Spleen (tissue), 11 donors: ENCODE measurements at regions not wholly inside any gene's neighbourhood (a gene's known extent, or its start where the extent isn't known, plus 50 kb on each side); places are given as distances from the start of the nearest gene placed in this dataset.
"Not testable (repeated sequence)": the region's sequence is repeated elsewhere in the genome, so short reads cannot be mapped to it uniquely, and the experiment has no call there.

Experiments
- DNase-seq: peaks from one replicate; pipeline ENCODE4 v3.0.0-alpha.2; 2020
- H3K27ac ChIP-seq, 8 donors: fragments of 200-600 bp; sonication (generic) in 7 of 8; 1 replicate in 4 of 8; 2 replicates in 4 of 8; pipeline versions ENCODE4 v1.5.0 to v1.8.0; 2016 to 2021; ENCODE audit warnings: inconsistent platforms in 4 of 8, mild to moderate bottlenecking in 4 of 8, moderate library complexity in 1 of 8
- H3K27me3 ChIP-seq, 7 donors: fragments of 200-600 bp; sonication (generic) in 6 of 7; replicated peaks in 1 of 7; 1 replicate in 4 of 7; 2 replicates in 3 of 7; pipeline versions ENCODE4 v1.5.0 to v1.8.0; 2016 to 2021; ENCODE audit warnings: inconsistent platforms in 3 of 7, mild to moderate bottlenecking in 1 of 7
- H3K36me3 ChIP-seq, 6 donors: fragments of 200-600 bp; sonication (generic) in 5 of 6; 1 replicate in 4 of 6; 2 replicates in 2 of 6; pipeline versions ENCODE4 v1.5.0 to v1.8.0; 2016 to 2021; ENCODE audit warnings: inconsistent platforms in 2 of 6
- H3K4me1 ChIP-seq, 6 donors: fragments of 200-600 bp; sonication (generic) in 5 of 6; 1 replicate in 3 of 6; 2 replicates in 3 of 6; pipeline versions ENCODE4 v1.5.0 to v1.8.0; 2016 to 2021; ENCODE audit warnings: inconsistent platforms in 3 of 6
- H3K4me3 ChIP-seq, 8 donors: fragments of 200-600 bp; sonication (generic) in 7 of 8; 1 replicate in 4 of 8; 2 replicates in 4 of 8; pipeline versions ENCODE4 v1.5.0 to v1.8.0; 2016 to 2021; ENCODE audit warnings: inconsistent platforms in 4 of 8, mild to moderate bottlenecking in 4 of 8, moderate library complexity in 2 of 8
- H3K9me3 ChIP-seq, 8 donors: fragments of 200-600 bp; sonication (generic) in 7 of 8; 1 replicate in 4 of 8; 2 replicates in 4 of 8; pipeline versions ENCODE4 v1.5.0 to v1.8.0; 2016 to 2021; ENCODE audit warnings: inconsistent platforms in 4 of 8
- CTCF ChIP-seq, 11 experiments: fragments of 200-600 bp in 7 of 11; fragments of 450-650 bp in 4 of 11; sonication (generic) in 4 of 11; IDR thresholded peaks in 8 of 11; conservative IDR thresholded peaks in 3 of 11; 1 replicate in 7 of 11; 2 replicates in 4 of 11; pipeline versions ENCODE4 v1.4.0 to v1.8.0; 2016 to 2021; ENCODE audit warnings: antibody characterized with exemption in 11 of 11, inconsistent platforms in 4 of 11, mild to moderate bottlenecking in 1 of 11
- POLR2A ChIP-seq, 3 donors: fragments of 450-650 bp; IDR thresholded peaks; one replicate each; pipeline ENCODE4 v1.5.1; 2017; ENCODE audit warnings: antibody characterized with exemption in 3 of 3, mild to moderate bottlenecking in 1 of 3
- POLR2AphosphoS5 ChIP-seq, 3 donors: sonication (generic); formaldehyde crosslinking; IDR thresholded peaks; one replicate each; pipeline ENCODE4 v1.5.1; 2017; ENCODE audit warnings: antibody characterized with exemption in 3 of 3
- WGBS, 5 donors: extraction: QIAGEN DNeasy Blood & Tissue Kit in 3 of 5; methylation state at CpG; one replicate each; pipeline versions ENCODE4 v1.1.5 to v1.1.7; 2013 to 2018; 5-methylcytosine and 5-hydroxymethylcytosine counted together
- intact Hi-C: fragments of 100-400 bp; cut with DNase I; formaldehyde crosslinking; loops from one replicate; pipeline ENCODE4 v1.15.0; 2023; ENCODE audit warnings: low total_unique reads
- donor health status: healthy with polysubstance abuse.
- donor health status: DM: no; HTN: no; CAD: no; lungs with moderate emphysema.
- donor health status: DM: no; HTN: no; CAD: no.
- donor health status: Bipolar disorder and iron deficiency.
- donor health status: healthy.
- donor health status: DM: no; HTN: no; CAD: no.
- donor health status: DM: yes; HTN: yes; CAD: no.

DNA sequence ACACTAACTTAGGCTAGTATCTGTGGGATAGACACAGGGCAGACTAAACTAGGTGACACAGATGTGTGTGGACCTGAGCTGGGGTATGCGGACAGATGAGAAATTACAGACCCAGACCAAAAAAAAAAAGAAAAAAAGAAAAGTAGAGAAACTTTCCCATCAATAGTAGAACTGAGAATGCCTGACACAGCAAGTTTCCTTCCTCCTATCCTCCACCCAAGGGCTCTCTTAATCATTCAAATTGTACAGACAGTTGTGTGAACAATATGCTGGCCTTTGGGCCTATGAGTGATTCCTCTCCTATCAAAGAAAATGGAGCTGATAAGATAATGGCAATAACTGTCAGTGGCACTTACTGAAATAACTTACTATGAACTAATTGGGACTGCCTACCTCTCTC lies 226.7 kb upstream of the PRDM1 start:
- no peak for DNase-seq
- peaks cover 0 to 19% (median 1%) of the 10 kb centered on the region in 6 donors for H3K4me1 ChIP-seq
- no peak overlapping the region for H3K27ac ChIP-seq
- intact Hi-C loops: no loop called here
- no peaks in the 10 kb centered on the region for H3K27me3 ChIP-seq
- WGBS, 5 donors: 70 to 95% (median 90%) methylated on average over 1 of the region's 1 CpG
- no peak overlapping the region for H3K4me3 ChIP-seq
- TF ChIP-seq POLR2A (IDR thresholded peaks at IDR 0.05) (no peak), CTCF (IDR thresholded peaks at IDR 0.05 in 8 of 11, conservative IDR thresholded peaks at IDR 0.05 in 3 of 11) (no peak), POLR2AphosphoS5 (IDR thresholded peaks at IDR 0.05) (no peak)
- H3K9me3 ChIP-seq: peaks cover 0 to 5% (median 0%) of the 10 kb centered on the region in 8 donors
- H3K36me3 ChIP-seq: no peaks in the 10 kb centered on the region

GRCh38 chr6:105858639-105859038 lies 227.5 kb upstream of the PRDM1 start:
- H3K4me3 ChIP-seq, DNase-seq, H3K27ac ChIP-seq, H3K27me3 ChIP-seq, intact Hi-C loops, H3K36me3 ChIP-seq, H3K9me3 ChIP-seq: not testable (repeated sequence)
- H3K4me1 ChIP-seq: peaks cover 0 to 13% (median 1%) of the 10 kb centered on the region in 6 donors
- WGBS, 5 donors: 95 to 99% (median 98%) methylated on average over 3 of the region's 3 CpGs

DNA sequence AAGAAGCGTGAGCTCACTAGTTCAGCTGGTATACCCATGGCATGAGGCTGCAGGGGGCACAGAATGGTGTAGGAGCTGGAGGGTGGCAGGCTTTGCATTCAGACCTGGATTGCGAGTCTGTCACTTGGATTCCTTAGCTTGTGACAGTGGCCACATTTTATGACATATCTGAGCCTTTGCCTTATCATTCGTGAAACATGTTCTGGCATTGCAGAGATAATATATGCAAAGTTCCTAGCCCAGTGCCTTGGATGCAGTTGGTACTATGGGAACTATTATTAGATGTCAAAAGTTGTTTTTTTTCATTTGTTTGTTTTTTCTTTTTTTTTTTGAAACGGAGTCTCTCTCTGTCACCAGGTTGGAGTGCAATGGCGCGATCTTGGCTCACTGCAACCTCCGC lies 230.7 kb upstream of the PRDM1 start:
- no peak for TF ChIP-seq CTCF (IDR thresholded peaks at IDR 0.05 in 8 of 11, conservative IDR thresholded peaks at IDR 0.05 in 3 of 11)
- no peak for TF ChIP-seq POLR2AphosphoS5 (IDR thresholded peaks at IDR 0.05)
- TF ChIP-seq POLR2A (IDR thresholded peaks at IDR 0.05): no peak
- H3K27ac ChIP-seq: no peak overlapping the region
- no peaks in the 10 kb centered on the region for H3K4me1 ChIP-seq
- no peaks in the 10 kb centered on the region for H3K36me3 ChIP-seq
- no peaks in the 10 kb centered on the region for H3K9me3 ChIP-seq
- intact Hi-C loops: no loop called here
- 94 to 97% (median 97%) methylated on average over 7 of the region's 7 CpGs for WGBS, 5 donors
- no peak for DNase-seq
- no peaks in the 10 kb centered on the region for H3K27me3 ChIP-seq
- no peak overlapping the region for H3K4me3 ChIP-seq

DNA sequence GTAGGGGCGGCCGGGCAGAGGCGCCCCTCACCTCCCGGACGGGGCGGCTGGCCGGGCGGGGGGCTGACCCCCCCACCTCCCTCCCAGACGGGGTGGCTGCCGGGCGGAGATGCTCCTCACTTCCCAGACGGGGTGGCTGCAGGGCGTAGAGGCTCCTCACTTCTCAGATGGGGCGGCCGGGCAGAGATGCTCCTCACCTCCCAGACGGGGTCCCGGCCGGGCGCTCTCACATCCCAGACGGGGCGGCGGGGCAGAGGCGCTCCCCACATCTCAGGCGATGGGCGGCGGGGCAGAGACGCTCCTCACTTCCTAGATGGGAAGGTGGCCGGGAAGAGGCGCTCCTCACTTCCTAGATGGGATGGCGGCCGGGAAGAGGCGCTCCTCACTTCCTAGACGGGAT lies 232.2 kb upstream of the PRDM1 start:
- H3K36me3 ChIP-seq, DNase-seq, H3K9me3 ChIP-seq, H3K27me3 ChIP-seq, intact Hi-C loops, H3K4me3 ChIP-seq, H3K4me1 ChIP-seq, H3K27ac ChIP-seq: not testable (repeated sequence)
- WGBS, 5 donors: 97 to 99% (median 97%) methylated on average over 24 to 29 of the region's 33 CpGs; no CpG with 5 or more reads in 1 of the 5 donors

GRCh38 chr6:105851606-105852005 lies 234.5 kb upstream of the PRDM1 start:
- TF ChIP-seq POLR2AphosphoS5 (IDR thresholded peaks at IDR 0.05) (no peak), CTCF (IDR thresholded peaks at IDR 0.05 in 8 of 11, conservative IDR thresholded peaks at IDR 0.05 in 3 of 11) (no peak), POLR2A (IDR thresholded peaks at IDR 0.05) (no peak)
- no peak for DNase-seq
- H3K27ac ChIP-seq: no peak overlapping the region

More at GRCh38 chr6:105851606-105852005, 234.5 kb upstream of the PRDM1 start:
- intact Hi-C loops: no loop called here
- Histone ChIP-seq H3K9me3 (no peaks in the 10 kb centered on the region), H3K4me3 (no peak overlapping the region), H3K27me3 (no peaks in the 10 kb centered on the region), H3K4me1 (no peaks in the 10 kb centered on the region), H3K36me3 (no peaks in the 10 kb centered on the region)
- WGBS, 5 donors: 64 to 84% (median 78%) methylated on average over 4 of the region's 4 CpGs
